Keratinocyte (primary cell): ENCODE measurements at regions not wholly inside any gene's neighbourhood (a gene's known extent, or its start where the extent isn't known, plus 50 kb on each side); places are given as distances from the start of the nearest gene placed in this dataset.

ENCODE experiments used
- DNase-seq: peaks from one replicate; pipeline ENCODE4 v3.0.0-alpha.2; 2011; ENCODE audit warnings: low read depth, missing footprints, low spot score
- FAIRE-seq: peaks from 2 replicates; lab custom pipeline; 2011; peaks lifted over from hg19 to GRCh38; lab: Jason Lieb, UNC
- H2AFZ ChIP-seq: 2 replicates; pipeline ENCODE4 v1.6.0; 2012; ENCODE audit warnings: low read length, control low read depth, inconsistent platforms; ENCODE audit not compliant: control insufficient read depth
- H3K27ac ChIP-seq: 2 replicates; pipeline ENCODE4 v1.5.1; 2011; ENCODE audit warnings: low read length; ENCODE audit not compliant: control insufficient read depth, insufficient read depth
- H3K27me3 ChIP-seq: 3 replicates; pipeline ENCODE4 v1.6.0; 2011; ENCODE audit warnings: low read length; ENCODE audit not compliant: control insufficient read depth, insufficient read depth; ENCODE audit errors: extremely low read depth
- H3K36me3 ChIP-seq, 2 experiments: 2 replicates in 1 of 2; 3 replicates in 1 of 2; pipeline ENCODE4 v1.5.1; 2011; ENCODE audit warnings: low read length in 2 of 2, mild to moderate bottlenecking in 1 of 2; ENCODE audit not compliant: control insufficient read depth in 2 of 2, insufficient read depth in 2 of 2; ENCODE audit errors: extremely low read depth in 1 of 2
- H3K4me1 ChIP-seq: 3 replicates; pipeline ENCODE4 v1.5.1; 2011; ENCODE audit warnings: low read length; ENCODE audit not compliant: control insufficient read depth, insufficient read depth; ENCODE audit errors: extremely low read depth
- H3K4me2 ChIP-seq: 3 replicates; pipeline ENCODE4 v1.6.0; 2011; ENCODE audit warnings: low read depth, low read length; ENCODE audit not compliant: control insufficient read depth, insufficient read depth; ENCODE audit errors: extremely low read depth
- H3K4me3 ChIP-seq, 3 experiments: fragments of 200-600 bp in 1 of 3; sonication (generic) in 1 of 3; 2 replicates in 2 of 3; 3 replicates in 1 of 3; pipeline ENCODE4 v1.5.1; 2011 to 2016; ENCODE audit warnings: low read length in 3 of 3, mild to moderate bottlenecking in 3 of 3, control low read depth in 2 of 3, inconsistent platforms in 1 of 3, low read depth in 1 of 3, mixed read lengths in 1 of 3, mixed run types in 1 of 3, moderate library complexity in 1 of 3; ENCODE audit not compliant: control insufficient read depth in 2 of 3, insufficient read depth in 2 of 3; ENCODE audit errors: extremely low read depth in 1 of 3
- H3K79me2 ChIP-seq: 2 replicates; pipeline ENCODE4 v1.6.0; 2012; ENCODE audit warnings: low read length; ENCODE audit not compliant: control insufficient read depth, insufficient read depth
- H3K9ac ChIP-seq: 3 replicates; pipeline ENCODE4 v1.6.0; 2011; ENCODE audit warnings: low read length; ENCODE audit not compliant: control insufficient read depth, insufficient read depth; ENCODE audit errors: extremely low read depth
- H3K9me1 ChIP-seq: 3 replicates; pipeline ENCODE4 v1.6.0; 2011; ENCODE audit warnings: low read length; ENCODE audit not compliant: control insufficient read depth, insufficient read depth; ENCODE audit errors: extremely low read depth
- H3K9me3 ChIP-seq: 2 replicates; pipeline ENCODE4 v1.5.1; 2012; ENCODE audit warnings: low read depth, low read length; ENCODE audit not compliant: control insufficient read depth
- H4K20me1 ChIP-seq: 3 replicates; pipeline ENCODE4 v1.6.0; 2011; ENCODE audit warnings: low read length; ENCODE audit not compliant: control insufficient read depth, insufficient read depth; ENCODE audit errors: extremely low read depth
- CTCF ChIP-seq, 3 experiments: IDR thresholded peaks in 1 of 3; conservative IDR thresholded peaks in 1 of 3; optimal IDR thresholded peaks in 1 of 3; 2 replicates in 2 of 3; 3 replicates in 1 of 3; pipeline versions ENCODE3 to v1.5.1; 2011; ENCODE audit warnings: low read length in 3 of 3, mild to moderate bottlenecking in 3 of 3, moderate library complexity in 2 of 3, control low read depth in 1 of 3, inconsistent platforms in 1 of 3; ENCODE audit not compliant: insufficient read depth in 2 of 3; ENCODE audit errors: extremely low read depth in 1 of 3
- EZH2 ChIP-seq: IDR thresholded peaks from one replicate; pipeline ENCODE4 v1.6.1; 2012; ENCODE audit warnings: inconsistent platforms, mild to moderate bottlenecking, low read length, moderate library complexity
- dilution Hi-C: fragments of 300-500 bp; cut with MboI; formaldehyde crosslinking; loops from one replicate; pipeline ENCODE4 v1.7.0; 2020; ENCODE audit warnings: low sequenced_read_pairs; ENCODE audit not compliant: extremely low pct_ligation_motif_present

DNA sequence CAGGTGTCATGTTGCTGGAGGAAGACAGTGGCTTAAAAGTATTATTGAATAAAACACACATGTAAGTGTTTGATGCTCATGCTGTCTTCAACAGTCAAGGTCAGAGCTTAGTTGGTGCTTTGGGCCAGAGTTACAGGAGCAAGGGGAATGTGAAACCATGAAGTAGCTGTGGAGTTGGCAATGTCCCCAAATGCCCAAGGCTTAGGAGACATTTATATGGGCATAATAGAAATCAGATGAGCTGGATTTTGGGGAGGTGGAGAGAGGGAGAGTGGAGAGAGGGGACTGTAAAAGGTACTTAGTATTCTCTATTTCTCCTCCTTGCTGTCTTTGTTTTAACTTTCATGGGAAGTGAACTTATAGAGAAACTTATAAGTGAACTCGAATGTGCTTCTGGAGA, 407.8 kb downstream of the ETS1 start:
- no peak for TF ChIP-seq EZH2
- H3K4me3 ChIP-seq = no peak overlapping the region
- no peaks in the 10 kb centered on the region for H3K27me3 ChIP-seq
- H3K4me1 ChIP-seq = peaks cover 21% of the 10 kb centered on the region
- peak; percentile 62 for FAIRE-seq
- no peaks in the 10 kb centered on the region for H3K36me3 ChIP-seq
- no peaks in the 10 kb centered on the region for H3K9me1 ChIP-seq
- no peaks in the 10 kb centered on the region for H4K20me1 ChIP-seq
- DNase-seq = no peak
- H3K4me2 ChIP-seq = no peak overlapping the region
- H2AFZ ChIP-seq = peak overlapping the region; percentile 31
- no peaks in the 10 kb centered on the region for H3K9me3 ChIP-seq
- dilution Hi-C loops = loop anchor here (25.0 kb wide), 1 partner anchor 458 kb away; no protein-coding TSS in a partner anchor
- no peaks in the 10 kb centered on the region for H3K79me2 ChIP-seq
- H3K9ac ChIP-seq = no peak overlapping the region
- H3K27ac ChIP-seq = no peak overlapping the region

DNA sequence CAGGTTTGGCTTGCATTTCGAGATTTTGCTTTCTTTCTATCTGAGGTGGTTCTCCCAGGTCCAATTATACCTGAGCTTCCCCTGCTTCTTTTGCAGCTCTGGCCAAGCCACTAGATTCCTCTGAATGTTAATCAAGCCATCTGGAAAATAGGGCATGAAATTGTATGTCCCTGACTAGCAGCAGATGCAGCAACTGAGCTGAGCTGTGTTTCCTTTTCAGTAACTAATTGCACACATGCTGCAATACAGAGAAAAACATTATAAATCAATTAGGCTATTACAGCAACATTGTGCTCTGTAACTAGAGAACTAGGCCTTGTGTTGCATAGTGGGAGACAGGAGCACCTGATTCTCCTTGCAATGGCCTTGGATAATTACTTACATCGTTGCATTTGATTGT, 408.3 kb downstream of the ETS1 start:
- H3K4me3 ChIP-seq = no peak overlapping the region
- H2AFZ ChIP-seq = no peak overlapping the region
- DNase-seq = no peak
- no peak overlapping the region for H3K27ac ChIP-seq
- H4K20me1 ChIP-seq = no peaks in the 10 kb centered on the region
- dilution Hi-C loops = loop anchor here (25.0 kb wide), 1 partner anchor 458 kb away; no protein-coding TSS in a partner anchor
- peak; percentile 5 for FAIRE-seq
- H3K4me1 ChIP-seq = peaks cover 21% of the 10 kb centered on the region
- H3K36me3 ChIP-seq = no peaks in the 10 kb centered on the region
- H3K79me2 ChIP-seq = no peaks in the 10 kb centered on the region
- H3K4me2 ChIP-seq = no peak overlapping the region
- H3K9me3 ChIP-seq = no peaks in the 10 kb centered on the region
- H3K9ac ChIP-seq = no peak overlapping the region
- H3K9me1 ChIP-seq = no peaks in the 10 kb centered on the region
- no peaks in the 10 kb centered on the region for H3K27me3 ChIP-seq
- TF ChIP-seq CTCF (optimal IDR thresholded peaks at IDR 0.05 in 1 of 3, IDR thresholded peaks at IDR 0.05 in 1 of 3, conservative IDR thresholded peaks at IDR 0.05 in 1 of 3; ENCODE audit: extremely low read depth in 1 of 3, insufficient read depth in 2 of 3, low read length in 3 of 3) (no peak), EZH2 (no peak)
